HG02885 (cell line): ENCODE measurements at regions not wholly inside any gene's neighbourhood (a gene's known extent, or its start where the extent isn't known, plus 50 kb on each side); places are given as distances from the start of the nearest gene placed in this dataset.

ENCODE experiments used
- ATAC-seq: cut with Tn5 transposase; IDR thresholded peaks from one replicate; pipeline ENCODE4 v1.9.1; 2021; ENCODE audit warnings: mild to moderate bottlenecking; ENCODE audit not compliant: unreplicated experiment, poor library complexity

- no peak for ATAC-seq
These were observed 51.1 kb upstream of the GRIK3 start for GRCh38 chr1:37085393-37085792.

DNA sequence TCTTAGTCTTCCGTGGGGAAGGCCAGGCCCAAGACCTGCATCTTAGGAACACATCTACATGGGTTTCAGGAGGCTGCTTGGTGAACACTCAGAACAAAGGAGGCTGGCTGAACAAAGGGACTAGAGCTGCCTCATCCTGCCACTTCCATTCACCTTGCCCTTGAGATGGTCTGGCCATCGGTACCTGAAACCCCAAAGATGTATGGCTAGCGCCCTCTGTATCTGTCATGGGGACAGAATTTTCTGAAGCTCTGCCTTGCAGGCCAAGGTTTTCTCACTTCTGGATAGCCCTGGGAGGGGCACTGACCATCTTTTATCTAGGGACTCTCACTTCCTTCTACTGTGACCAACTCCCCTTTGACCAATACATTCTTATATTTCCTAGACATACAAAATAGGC lies 55.4 kb upstream of the GRIK3 start:
- ATAC-seq = no peak

DNA sequence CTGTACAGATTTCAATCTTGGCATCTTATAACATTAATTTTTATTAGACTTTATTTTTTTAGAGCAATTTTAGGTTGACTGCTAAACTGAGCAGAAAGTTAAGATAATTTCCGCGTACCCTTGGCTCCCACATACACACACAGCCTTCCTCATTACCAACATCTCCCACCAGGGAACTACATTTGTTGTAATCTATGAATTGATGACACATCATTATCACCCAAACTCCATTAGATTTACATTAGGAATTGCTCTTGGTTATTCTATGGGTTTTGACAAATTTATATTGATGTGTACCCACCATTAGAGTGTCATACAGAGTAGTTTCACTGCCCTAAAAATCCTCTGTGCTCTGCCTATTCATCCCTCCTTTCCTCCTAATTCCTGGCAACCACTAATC lies 56.4 kb upstream of the GRIK3 start:
- ATAC-seq = no peak

GRCh38 chr1:37092937-37093336 lies 58.6 kb upstream of the GRIK3 start:
- ATAC-seq = no peak

- no peak for ATAC-seq
These were observed 60.0 kb upstream of the GRIK3 start for GRCh38 chr1:37094302-37094701.

DNA sequence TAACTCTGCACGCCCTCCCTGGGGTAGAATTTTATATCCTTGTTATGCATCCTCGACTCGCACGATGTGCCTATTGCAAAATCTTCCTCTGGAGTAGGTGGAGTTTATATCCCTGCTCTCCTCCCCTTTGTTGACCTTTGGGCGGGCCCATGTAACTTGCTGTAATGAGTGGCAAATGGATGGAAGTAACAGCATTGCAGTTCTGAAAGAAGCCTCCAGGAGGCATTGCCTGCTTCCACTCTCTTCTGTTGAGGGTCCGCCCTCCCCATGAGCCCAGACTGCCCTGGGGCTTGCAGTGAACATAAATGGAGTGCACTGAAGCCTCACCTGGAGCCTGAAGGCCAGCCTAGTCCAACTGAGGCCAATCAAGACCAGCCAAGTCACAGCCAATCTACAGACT lies 62.2 kb upstream of the GRIK3 start:
- no peak for ATAC-seq

DNA sequence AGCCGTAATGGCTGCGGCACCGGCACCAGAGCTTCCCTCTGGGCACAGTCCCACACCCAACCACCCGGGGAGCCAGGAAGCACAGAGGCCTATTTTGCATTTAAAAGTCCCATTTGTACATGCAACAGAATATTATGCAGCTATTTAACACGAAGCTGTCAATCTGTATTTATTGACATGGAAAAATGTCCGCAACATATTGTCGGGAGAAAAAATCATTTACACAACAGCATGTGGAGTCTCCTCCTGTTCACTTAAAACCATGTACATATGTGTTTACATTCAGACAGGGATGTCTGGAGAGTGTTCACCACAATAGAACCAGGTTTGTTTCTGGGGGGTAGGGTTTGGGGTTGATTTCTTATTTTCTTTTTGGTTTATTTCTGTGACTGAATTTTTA lies 63.4 kb upstream of the GRIK3 start:
- ATAC-seq = no peak

DNA sequence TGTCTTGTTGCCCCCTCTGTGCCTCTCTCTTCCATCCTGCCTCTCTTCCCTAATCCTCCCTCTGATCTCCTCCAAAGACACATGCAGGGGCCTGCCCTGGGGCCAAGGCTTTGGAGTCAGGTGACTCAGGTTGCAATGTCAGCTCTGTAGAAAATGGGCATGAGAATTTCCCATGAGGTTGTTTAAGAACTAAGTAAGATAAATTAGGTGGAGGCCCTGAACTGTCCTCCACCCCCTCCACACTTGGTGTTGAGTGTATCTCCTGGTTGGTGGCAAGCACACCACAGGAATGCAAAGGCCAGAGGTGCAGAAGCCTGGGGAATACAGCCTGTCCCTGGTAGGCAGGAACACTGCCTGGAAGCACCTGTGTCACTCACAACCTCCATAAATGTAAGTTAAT lies 63.9 kb upstream of the GRIK3 start:
- ATAC-seq = no peak

DNA sequence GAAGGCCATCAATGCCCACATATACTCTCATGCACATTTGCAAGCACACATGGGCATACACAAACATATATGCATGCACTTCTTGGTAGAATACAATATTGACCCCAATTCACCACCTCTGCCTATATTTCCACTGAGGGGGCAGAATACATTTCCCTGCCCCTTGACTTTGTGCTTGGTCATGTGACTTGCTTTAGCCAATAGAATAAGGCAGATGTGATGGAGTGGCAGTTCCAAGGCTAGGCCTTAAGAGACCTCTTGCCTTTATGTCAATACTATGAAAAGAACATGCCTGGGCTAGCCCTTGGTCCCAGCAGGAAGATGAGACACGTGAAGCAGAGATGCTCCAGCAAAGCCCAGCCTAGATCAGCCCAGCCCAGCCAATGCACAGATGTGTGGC lies 66.0 kb upstream of the GRIK3 start:
- ATAC-seq = no peak

GRCh38 chr1:37102656-37103382 lies 68.5 kb upstream of the GRIK3 start:
- ATAC-seq = no peak

DNA sequence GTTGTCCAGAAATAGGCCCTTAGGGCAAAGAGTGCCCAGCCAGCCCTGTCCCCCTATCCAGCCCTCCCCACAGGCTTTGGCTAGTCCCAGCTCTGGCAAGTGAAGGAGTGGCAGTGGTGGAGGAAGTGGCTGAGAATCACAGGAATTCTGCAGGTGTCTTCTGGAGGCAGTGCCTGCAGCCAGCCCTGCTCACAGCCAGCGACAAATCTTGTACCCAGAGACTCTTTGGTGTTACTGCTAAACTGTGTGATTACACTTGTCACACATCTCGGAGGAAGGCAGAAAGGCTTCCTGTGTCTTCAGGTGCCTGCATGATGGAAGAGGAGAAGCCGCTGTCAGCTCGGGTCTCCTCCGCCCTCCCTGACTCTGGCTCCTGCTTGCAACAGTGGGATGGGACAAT lies 71.6 kb upstream of the GRIK3 start:
- ATAC-seq = no peak

DNA sequence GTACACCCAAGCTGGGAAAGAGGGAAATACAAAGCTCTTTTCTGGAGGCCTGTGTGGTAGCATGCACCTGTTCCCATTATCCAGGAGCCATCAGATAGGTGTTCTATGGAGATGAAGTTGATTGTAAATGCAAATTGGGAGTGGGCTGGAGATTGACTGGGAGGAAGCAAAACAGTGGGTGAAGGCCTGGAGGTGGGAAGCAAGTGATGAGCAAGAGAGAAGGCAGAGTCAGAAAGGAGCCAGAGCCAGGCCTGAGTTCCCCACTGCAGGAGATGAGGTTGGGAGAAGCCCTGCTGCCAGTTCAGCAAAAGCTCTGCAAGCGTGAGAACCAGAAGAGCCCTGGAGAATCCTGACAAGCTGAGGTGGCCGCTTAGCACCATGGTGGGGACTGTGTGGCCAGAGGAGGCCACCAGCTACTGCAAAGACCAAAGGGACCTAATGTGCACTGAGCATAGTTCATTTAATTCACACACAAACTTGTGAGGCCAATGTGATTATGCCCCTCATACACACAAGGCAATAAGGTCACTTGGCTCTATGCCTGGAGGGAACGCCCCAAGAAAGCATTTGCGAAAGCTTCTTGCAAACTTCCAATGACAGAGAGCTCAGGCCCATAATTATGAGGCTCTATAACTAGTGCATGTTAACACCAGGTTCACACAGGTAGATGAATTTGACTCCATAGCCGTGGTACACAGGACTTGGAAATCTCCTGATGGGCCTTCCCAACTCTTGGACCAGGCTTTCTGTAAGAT lies 73.0 kb upstream of the GRIK3 start:
- ATAC-seq = no peak

- no peak for ATAC-seq
These were observed 74.4 kb upstream of the GRIK3 start for GRCh38 chr1:37108596-37109188.

- ATAC-seq = no peak
These were observed 78.1 kb upstream of the GRIK3 start for GRCh38 chr1:37112430-37112829.

- no peak for ATAC-seq
These were observed 79.1 kb upstream of the GRIK3 start for GRCh38 chr1:37113285-37113997.

DNA sequence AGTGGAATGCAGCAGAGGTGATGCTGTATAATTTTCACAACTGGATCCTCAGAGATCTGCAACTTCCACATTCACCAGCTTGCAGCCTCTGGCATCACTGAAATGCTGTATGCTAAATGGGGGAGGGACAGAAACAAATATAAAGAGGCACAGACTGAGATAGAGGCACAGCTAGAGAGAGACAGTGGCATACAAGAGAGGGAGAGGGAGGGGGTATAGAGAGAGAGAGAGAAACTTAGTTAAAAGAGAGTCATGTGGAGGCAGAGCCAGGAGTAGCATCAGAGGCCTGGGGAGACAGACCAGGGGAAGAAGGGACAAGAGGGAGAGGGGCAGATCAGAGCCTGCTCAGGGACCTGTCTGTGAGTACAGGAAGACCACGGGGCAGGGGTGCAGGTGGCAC lies 84.5 kb upstream of the GRIK3 start:
- no peak for ATAC-seq

DNA sequence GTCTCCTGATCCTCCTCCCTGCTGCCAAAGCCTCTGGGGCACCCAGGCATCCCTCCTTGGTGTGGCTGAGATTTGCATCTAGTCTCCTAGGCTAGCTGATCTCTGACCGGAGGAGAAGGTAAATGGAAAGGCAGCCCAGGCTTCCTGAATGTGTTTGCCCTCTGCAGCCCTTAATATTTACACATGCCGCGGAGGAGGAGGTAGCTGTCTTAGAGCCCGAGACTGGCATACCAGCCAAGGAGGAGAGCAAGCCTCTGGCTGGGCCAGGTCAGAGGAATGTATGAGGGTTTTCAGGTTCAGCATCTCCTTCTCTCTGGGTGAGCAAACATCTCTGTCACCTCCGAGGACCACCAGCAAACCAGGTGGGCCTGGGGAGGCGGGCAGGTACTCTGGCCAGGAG lies 86.0 kb upstream of the GRIK3 start:
- no peak for ATAC-seq

- no peak for ATAC-seq
These were observed 89.2 kb upstream of the GRIK3 start for GRCh38 chr1:37123276-37124115.

DNA sequence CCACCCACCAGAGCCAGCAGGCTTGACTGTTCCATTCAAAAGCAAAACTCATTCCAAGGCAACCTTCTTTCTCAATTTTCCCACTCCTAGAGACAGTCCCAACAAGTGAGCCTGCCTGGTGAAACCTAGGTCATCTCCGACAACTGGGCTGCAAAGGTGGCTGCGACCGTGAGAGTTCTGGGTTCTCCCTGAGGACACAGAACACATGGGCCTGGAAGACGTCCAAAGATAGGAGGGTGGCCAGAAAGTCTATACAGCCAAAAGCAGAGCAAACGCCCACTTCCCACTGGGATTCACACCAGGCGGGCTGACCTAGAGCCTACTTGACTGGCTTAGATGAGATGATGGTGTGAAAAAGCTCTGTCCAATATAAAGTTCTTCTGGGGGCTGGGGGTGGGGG lies 90.2 kb upstream of the GRIK3 start:
- ATAC-seq = no peak

GRCh38 chr1:37125295-37125694 lies 91.0 kb upstream of the GRIK3 start:
- ATAC-seq = no peak
